ENCODE measurements at regions not wholly inside any gene's neighbourhood (a gene's known extent, or its start where the extent isn't known, plus 50 kb on each side); places are given as distances from the start of the nearest gene placed in this dataset.

- no peaks in the 10 kb centered on the region for H3K27me3 ChIP-seq (ENCODE audit: insufficient read depth, low read length, poor library complexity, severe bottlenecking)
- H3K36me3 ChIP-seq (ENCODE audit: insufficient read depth, low read length), result no peaks in the 10 kb centered on the region
- H3K79me2 ChIP-seq (ENCODE audit: insufficient read depth, low read length), result no peaks in the 10 kb centered on the region
- no peak overlapping the region for H3K4me2 ChIP-seq (ENCODE audit: low read depth, low read length, poor library complexity, severe bottlenecking)
- no peak overlapping the region for H3K9ac ChIP-seq (ENCODE audit: low read depth, low read length, poor library complexity, severe bottlenecking)
- no peak overlapping the region for H2AFZ ChIP-seq (ENCODE audit: low read length)
- no peak overlapping the region for H3K4me3 ChIP-seq (ENCODE audit: low read length, poor library complexity, severe bottlenecking)
- no peaks in the 10 kb centered on the region for H3K4me1 ChIP-seq (ENCODE audit: insufficient read depth, low read length, poor library complexity, severe bottlenecking)
- peaks cover 5% of the 10 kb centered on the region; the same call in 1 of the 2 replicates for H3K9me3 ChIP-seq (ENCODE audit: insufficient read depth, low read depth, low read length)
- TF ChIP-seq CTCF (conservative IDR thresholded peaks at IDR 0.05; ENCODE audit: low read length) (no peak), EZH2phosphoT487 (IDR thresholded peaks at IDR 0.05; ENCODE audit: borderline replicate concordance) (no peak)
- no peaks in the 10 kb centered on the region for H3F3A ChIP-seq (ENCODE audit: low read depth)
- no peaks in the 10 kb centered on the region for H4K20me1 ChIP-seq (ENCODE audit: insufficient read depth, low read length, poor library complexity, severe bottlenecking)
- H3K9me2 ChIP-seq (replicated peaks; ENCODE audit: low read depth, low read length), result no peaks in the 10 kb centered on the region
Measured at GRCh38 chr9:135423725-135424124, 55.9 kb upstream of the PPP1R26 start.

All from Loucy (cell line).